ENCODE measurements at regions not wholly inside any gene's neighbourhood (a gene's known extent, or its start where the extent isn't known, plus 50 kb on each side); places are given as distances from the start of the nearest gene placed in this dataset.

- no peaks in the 10 kb centered on the region for H3K4me1 ChIP-seq
- intact Hi-C loops (cut with DNase I), result no loop called here
- H3K27ac ChIP-seq, result no peak overlapping the region
- no peak for DNase-seq (ENCODE audit: extremely low spot score in 2 of 2)
- H3K27me3 ChIP-seq, result no peaks in the 10 kb centered on the region
- no peaks in the 10 kb centered on the region for H3K36me3 ChIP-seq
- TF ChIP-seq POLR2A (IDR thresholded peaks at IDR 0.05) (no peak), POLR2AphosphoS5 (IDR thresholded peaks at IDR 0.05; ENCODE audit: insufficient read depth in 1 of 2, low read depth in 1 of 2) (no peak)
- TF ChIP-seq, protein P1, sequence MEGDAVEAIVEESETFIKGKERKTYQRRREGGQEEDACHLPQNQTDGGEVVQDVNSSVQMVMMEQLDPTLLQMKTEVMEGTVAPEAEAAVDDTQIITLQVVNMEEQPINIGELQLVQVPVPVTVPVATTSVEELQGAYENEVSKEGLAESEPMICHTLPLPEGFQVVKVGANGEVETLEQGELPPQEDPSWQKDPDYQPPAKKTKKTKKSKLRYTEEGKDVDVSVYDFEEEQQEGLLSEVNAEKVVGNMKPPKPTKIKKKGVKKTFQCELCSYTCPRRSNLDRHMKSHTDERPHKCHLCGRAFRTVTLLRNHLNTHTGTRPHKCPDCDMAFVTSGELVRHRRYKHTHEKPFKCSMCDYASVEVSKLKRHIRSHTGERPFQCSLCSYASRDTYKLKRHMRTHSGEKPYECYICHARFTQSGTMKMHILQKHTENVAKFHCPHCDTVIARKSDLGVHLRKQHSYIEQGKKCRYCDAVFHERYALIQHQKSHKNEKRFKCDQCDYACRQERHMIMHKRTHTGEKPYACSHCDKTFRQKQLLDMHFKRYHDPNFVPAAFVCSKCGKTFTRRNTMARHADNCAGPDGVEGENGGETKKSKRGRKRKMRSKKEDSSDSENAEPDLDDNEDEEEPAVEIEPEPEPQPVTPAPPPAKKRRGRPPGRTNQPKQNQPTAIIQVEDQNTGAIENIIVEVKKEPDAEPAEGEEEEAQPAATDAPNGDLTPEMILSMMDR (IDR thresholded peaks at IDR 0.05), result no peak
- no peak overlapping the region for H3K4me3 ChIP-seq
- H3K9me3 ChIP-seq, result no peaks in the 10 kb centered on the region
Measured at GRCh38 chr6:103215847-103216246, 1643.9 kb downstream of the HACE1 start.

GRCh38 chr6:103210686-103211085 is 1649.0 kb downstream of the HACE1 start:
- no peak overlapping the region for H3K27ac ChIP-seq
- H3K4me1 ChIP-seq, result no peaks in the 10 kb centered on the region
- DNase-seq (ENCODE audit: extremely low spot score in 2 of 2), result no peak
- TF ChIP-seq POLR2A (IDR thresholded peaks at IDR 0.05), result no peak
- TF ChIP-seq POLR2AphosphoS5 (IDR thresholded peaks at IDR 0.05; ENCODE audit: insufficient read depth in 1 of 2, low read depth in 1 of 2), result no peak
- H3K36me3 ChIP-seq, result no peaks in the 10 kb centered on the region
- no peaks in the 10 kb centered on the region for H3K9me3 ChIP-seq
- H3K27me3 ChIP-seq, result no peaks in the 10 kb centered on the region
- H3K4me3 ChIP-seq, result no peak overlapping the region
- intact Hi-C loops (cut with DNase I), result no loop called here

DNA sequence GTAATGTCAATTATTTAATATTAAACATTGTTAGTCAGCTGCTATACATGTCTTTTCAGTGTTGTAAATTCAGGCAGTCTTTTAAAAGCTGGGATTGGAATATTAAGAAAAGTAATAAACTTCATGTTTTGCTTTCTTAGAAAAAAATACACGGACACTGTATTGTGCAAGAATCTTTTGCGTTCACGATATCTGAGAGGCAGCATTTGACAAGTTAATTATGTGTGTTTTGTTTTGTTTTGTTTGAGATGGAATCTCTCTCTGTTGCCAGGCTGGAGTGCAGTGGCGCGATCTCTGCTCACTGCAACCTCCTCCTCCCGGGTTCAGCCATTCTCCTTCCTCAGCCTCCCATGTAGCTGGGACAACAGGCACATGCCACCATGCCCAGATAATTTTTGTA is 1661.3 kb downstream of the HACE1 start:
- TF ChIP-seq POLR2AphosphoS5 (IDR thresholded peaks at IDR 0.05; ENCODE audit: insufficient read depth in 1 of 2, low read depth in 1 of 2), result no peak
- H3K4me1 ChIP-seq, result no peaks in the 10 kb centered on the region
- H3K36me3 ChIP-seq, result no peaks in the 10 kb centered on the region
- no peak overlapping the region for H3K27ac ChIP-seq
- no peak overlapping the region for H3K4me3 ChIP-seq
- intact Hi-C loops (cut with DNase I), result no loop called here
- DNase-seq (ENCODE audit: extremely low spot score in 2 of 2), result no peak
- no peaks in the 10 kb centered on the region for H3K27me3 ChIP-seq
- no peaks in the 10 kb centered on the region for H3K9me3 ChIP-seq

DNA sequence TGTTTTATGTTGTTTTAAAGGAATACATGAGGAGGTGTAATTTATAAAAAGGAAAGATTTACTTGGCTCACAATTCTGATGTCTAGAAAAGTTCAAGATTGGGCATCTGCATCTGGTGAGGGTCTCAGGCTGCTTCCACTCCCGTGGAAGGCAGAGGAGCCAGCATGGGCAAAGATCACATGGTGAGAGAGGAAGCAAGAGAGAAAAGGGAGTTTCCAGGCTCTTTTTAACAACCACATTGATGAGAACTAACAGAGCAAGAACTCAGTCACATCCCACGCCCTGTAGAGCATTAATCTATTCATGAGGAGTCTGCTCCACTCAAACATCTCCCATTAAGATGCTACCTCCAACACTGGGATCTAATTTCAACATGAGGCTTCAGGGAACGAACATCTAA is 1666.3 kb downstream of the HACE1 start:
- H3K9me3 ChIP-seq, result no peaks in the 10 kb centered on the region
- no peak for DNase-seq (ENCODE audit: extremely low spot score in 2 of 2)
- no peaks in the 10 kb centered on the region for H3K4me1 ChIP-seq
- TF ChIP-seq POLR2A (IDR thresholded peaks at IDR 0.05) (no peak), POLR2AphosphoS5 (IDR thresholded peaks at IDR 0.05; ENCODE audit: insufficient read depth in 1 of 2, low read depth in 1 of 2) (no peak)
- TF ChIP-seq, protein P1 (IDR thresholded peaks at IDR 0.05), result no peak
- no peaks in the 10 kb centered on the region for H3K36me3 ChIP-seq
- no peak overlapping the region for H3K4me3 ChIP-seq
- H3K27ac ChIP-seq, result no peak overlapping the region
- no peaks in the 10 kb centered on the region for H3K27me3 ChIP-seq
- intact Hi-C loops (cut with DNase I), result no loop called here

- Histone ChIP-seq H3K27ac (no peak overlapping the region), H3K9me3 (no peaks in the 10 kb centered on the region), H3K4me1 (no peaks in the 10 kb centered on the region), H3K27me3 (no peaks in the 10 kb centered on the region), H3K36me3 (no peaks in the 10 kb centered on the region), H3K4me3 (no peak overlapping the region)
- DNase-seq (ENCODE audit: extremely low spot score in 2 of 2), result no peak
- intact Hi-C loops (cut with DNase I), result no loop called here
- no peak for TF ChIP-seq POLR2A (IDR thresholded peaks at IDR 0.05)
- no peak for TF ChIP-seq POLR2AphosphoS5 (IDR thresholded peaks at IDR 0.05; ENCODE audit: insufficient read depth in 1 of 2, low read depth in 1 of 2)
- TF ChIP-seq, protein P1 (IDR thresholded peaks at IDR 0.05), result no peak
Measured at GRCh38 chr6:103191391-103192093, 1668.2 kb downstream of the HACE1 start.

GRCh38 chr6:103184776-103185175 is 1674.9 kb downstream of the HACE1 start:
- Histone ChIP-seq H3K27ac (no peak overlapping the region), H3K36me3 (no peaks in the 10 kb centered on the region), H3K4me1 (no peaks in the 10 kb centered on the region), H3K27me3 (no peaks in the 10 kb centered on the region), H3K4me3 (no peak overlapping the region), H3K9me3 (no peaks in the 10 kb centered on the region)
- no peak for DNase-seq (ENCODE audit: extremely low spot score in 2 of 2)
- intact Hi-C loops (cut with DNase I), result no loop called here
- TF ChIP-seq POLR2AphosphoS5 (IDR thresholded peaks at IDR 0.05; ENCODE audit: insufficient read depth in 1 of 2, low read depth in 1 of 2), result no peak
- TF ChIP-seq, protein P1 (IDR thresholded peaks at IDR 0.05), result no peak
- TF ChIP-seq POLR2A (IDR thresholded peaks at IDR 0.05), result no peak
